ENCODE measurements at regions not wholly inside any gene's neighbourhood (a gene's known extent, or its start where the extent isn't known, plus 50 kb on each side); places are given as distances from the start of the nearest gene placed in this dataset.
A peak's percentile ranks its signal among the peaks of the same experiment; 100 is the strongest.
"Not testable (repeated sequence)": the region's sequence is repeated elsewhere in the genome, so short reads cannot be mapped to it uniquely, and the experiment has no call there.

DNA sequence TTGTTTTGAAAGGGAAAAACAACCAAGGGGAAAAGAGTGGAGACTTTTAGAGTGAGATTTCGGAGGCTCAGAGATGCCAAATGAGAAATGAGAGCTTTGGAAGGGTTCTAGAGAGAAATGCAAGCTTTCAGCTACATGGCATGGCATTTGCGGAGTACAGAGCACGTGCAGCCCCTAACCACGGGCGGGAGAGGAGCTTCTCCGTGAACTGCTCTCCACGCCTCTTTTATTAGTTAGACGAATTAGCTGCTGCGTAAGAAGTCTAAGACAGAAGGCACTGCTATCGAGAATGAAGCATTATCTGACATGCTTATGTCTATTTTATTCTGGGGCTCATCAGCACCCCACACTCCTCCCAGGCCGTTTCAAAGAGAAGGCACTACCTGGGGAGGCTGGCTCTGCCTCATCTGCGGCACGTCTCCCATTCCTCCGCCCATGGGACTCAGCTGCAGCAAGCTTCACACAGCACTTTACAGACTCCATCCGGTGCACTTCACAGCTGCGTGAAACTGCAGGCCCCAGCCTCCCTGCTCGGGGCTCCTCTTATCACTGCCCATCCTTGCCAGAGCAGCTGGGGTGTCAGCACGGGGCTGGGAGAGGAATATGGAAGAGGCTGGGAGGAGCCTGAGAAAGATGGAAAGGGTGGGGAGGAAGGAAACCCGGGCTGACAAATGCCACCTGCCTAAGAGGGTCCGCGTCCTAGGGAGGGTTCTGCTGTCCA lies 207.3 kb upstream of the APCDD1 start:
- H3K27me3 ChIP-seq (ENCODE audit: control insufficient read depth in 1 of 2, insufficient read depth in 2 of 2, low read length in 2 of 2) = peaks cover 0 to 5% of the 10 kb centered on the region in 2 donors
- H3K9me3 ChIP-seq (ENCODE audit: control insufficient read depth in 2 of 2, low read length in 2 of 2) = no peaks in the 10 kb centered on the region
- H3K9ac ChIP-seq (ENCODE audit: low read length in 2 of 2) = no peak overlapping the region

GRCh38 chr18:10247742-10248082 lies 206.7 kb upstream of the APCDD1 start:
- H3K4me1 ChIP-seq (ENCODE audit: control insufficient read depth, insufficient read depth, low read length) = peaks cover 4% of the 10 kb centered on the region
- no peaks in the 10 kb centered on the region for H3K36me3 ChIP-seq (ENCODE audit: control insufficient read depth in 2 of 2, insufficient read depth in 2 of 2, low read length in 2 of 2)
- no peaks in the 10 kb centered on the region for H3K9me3 ChIP-seq (ENCODE audit: control insufficient read depth in 2 of 2, low read length in 2 of 2)
- no peak overlapping the region for H3K27ac ChIP-seq (ENCODE audit: low read length)
- H3K4me3 ChIP-seq (ENCODE audit: low read length in 2 of 2) = no peak overlapping the region
- peaks cover 0 to 5% of the 10 kb centered on the region in 2 donors for H3K27me3 ChIP-seq (ENCODE audit: control insufficient read depth in 1 of 2, insufficient read depth in 2 of 2, low read length in 2 of 2)
- H3K9ac ChIP-seq (ENCODE audit: low read length in 2 of 2) = no peak overlapping the region

More for the DNA sequence above, 207.3 kb upstream of the APCDD1 start:
- Histone ChIP-seq H3K4me3 (ENCODE audit: low read length in 2 of 2) (peak overlapping the region in 1 of 2 donors; percentile 44), H3K4me1 (ENCODE audit: control insufficient read depth, insufficient read depth, low read length) (peaks cover 4% of the 10 kb centered on the region), H3K36me3 (ENCODE audit: control insufficient read depth in 2 of 2, insufficient read depth in 2 of 2, low read length in 2 of 2) (no peaks in the 10 kb centered on the region), H3K27ac (ENCODE audit: low read length) (no peak overlapping the region)

DNA sequence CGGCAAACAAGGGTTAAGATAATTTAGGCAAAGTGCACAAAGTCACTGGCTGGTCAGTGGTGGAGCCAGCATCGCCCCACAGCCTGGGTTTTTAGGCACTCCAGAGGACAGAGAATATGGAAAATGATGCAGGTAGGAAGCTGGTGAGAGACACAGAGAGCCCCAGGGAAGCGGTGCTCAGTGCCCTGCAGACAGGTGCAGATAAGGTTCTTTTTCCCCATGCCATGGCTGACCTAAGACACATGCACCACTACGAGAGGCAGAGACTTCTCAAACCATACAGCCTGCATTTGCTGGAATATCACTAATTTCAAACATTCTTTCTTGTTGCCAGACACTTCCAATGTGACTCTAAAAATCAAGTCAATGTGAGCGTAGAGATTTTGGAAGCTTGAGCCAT lies 205.7 kb upstream of the APCDD1 start:
- Histone ChIP-seq H3K27me3 (ENCODE audit: control insufficient read depth in 1 of 2, insufficient read depth in 2 of 2, low read length in 2 of 2) (peaks cover 0 to 5% of the 10 kb centered on the region in 2 donors), H3K4me1 (ENCODE audit: control insufficient read depth, insufficient read depth, low read length) (peaks cover 4% of the 10 kb centered on the region), H3K9ac (ENCODE audit: low read length in 2 of 2) (no peak overlapping the region), H3K9me3 (ENCODE audit: control insufficient read depth in 2 of 2, low read length in 2 of 2) (no peaks in the 10 kb centered on the region), H3K4me3 (ENCODE audit: low read length in 2 of 2) (no peak overlapping the region), H3K36me3 (ENCODE audit: control insufficient read depth in 2 of 2, insufficient read depth in 2 of 2, low read length in 2 of 2) (no peaks in the 10 kb centered on the region), H3K27ac (ENCODE audit: low read length) (no peak overlapping the region)

DNA sequence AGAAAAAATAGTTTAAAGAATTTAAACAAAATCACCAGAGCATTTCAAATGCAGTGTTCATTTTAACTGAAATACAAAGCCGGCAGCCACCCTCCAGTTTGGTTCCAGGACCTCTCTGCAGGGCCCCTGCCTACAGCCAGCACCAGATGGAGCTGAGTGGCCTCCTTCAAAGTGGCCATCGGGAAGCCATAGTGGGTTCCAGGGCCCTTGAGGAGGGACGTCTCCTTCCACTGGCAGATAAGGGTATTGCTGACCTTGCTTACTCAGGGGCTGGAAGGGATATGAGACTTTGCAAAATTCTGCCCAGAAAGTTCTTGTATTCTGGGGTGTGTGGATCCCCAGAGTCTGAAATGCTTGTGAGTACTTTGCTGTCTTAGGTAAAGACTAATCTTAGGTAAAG lies 205.2 kb upstream of the APCDD1 start:
- H3K9ac ChIP-seq (ENCODE audit: low read length in 2 of 2) = no peak overlapping the region
- H3K36me3 ChIP-seq (ENCODE audit: control insufficient read depth in 2 of 2, insufficient read depth in 2 of 2, low read length in 2 of 2) = no peaks in the 10 kb centered on the region
- H3K4me1 ChIP-seq (ENCODE audit: control insufficient read depth, insufficient read depth, low read length) = peaks cover 4% of the 10 kb centered on the region
- peaks cover 0 to 5% of the 10 kb centered on the region in 2 donors for H3K27me3 ChIP-seq (ENCODE audit: control insufficient read depth in 1 of 2, insufficient read depth in 2 of 2, low read length in 2 of 2)
- H3K4me3 ChIP-seq (ENCODE audit: low read length in 2 of 2) = no peak overlapping the region
- H3K9me3 ChIP-seq (ENCODE audit: control insufficient read depth in 2 of 2, low read length in 2 of 2) = no peaks in the 10 kb centered on the region
- no peak overlapping the region for H3K27ac ChIP-seq (ENCODE audit: low read length)

DNA sequence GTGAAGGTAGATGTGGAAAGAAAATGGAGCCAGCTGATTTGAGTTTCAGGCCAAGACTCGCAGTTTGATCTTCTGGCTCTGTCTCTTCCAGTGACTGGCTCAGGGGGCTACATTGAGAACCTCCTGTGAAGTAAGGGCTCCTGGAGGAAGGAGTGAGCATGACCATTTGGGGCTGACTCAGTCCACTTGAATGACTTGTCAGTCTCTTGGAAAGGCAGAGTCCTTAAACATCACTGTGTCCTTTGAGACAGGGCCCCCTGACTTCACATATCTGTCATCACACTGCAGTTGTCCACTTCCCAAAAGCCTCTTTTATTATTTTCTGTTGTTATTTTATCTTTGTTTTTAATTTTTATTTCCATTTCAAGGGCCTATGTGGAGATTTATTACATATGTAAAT lies 204.6 kb upstream of the APCDD1 start:
- H3K36me3 ChIP-seq (ENCODE audit: control insufficient read depth in 2 of 2, insufficient read depth in 2 of 2, low read length in 2 of 2) = no peaks in the 10 kb centered on the region
- H3K9me3 ChIP-seq (ENCODE audit: control insufficient read depth in 2 of 2, low read length in 2 of 2) = no peaks in the 10 kb centered on the region
- no peak overlapping the region for H3K27ac ChIP-seq (ENCODE audit: low read length)
- peaks cover 4% of the 10 kb centered on the region for H3K4me1 ChIP-seq (ENCODE audit: control insufficient read depth, insufficient read depth, low read length)
- no peak overlapping the region for H3K9ac ChIP-seq (ENCODE audit: low read length in 2 of 2)
- H3K27me3 ChIP-seq (ENCODE audit: control insufficient read depth in 1 of 2, insufficient read depth in 2 of 2, low read length in 2 of 2) = peaks cover 0 to 5% of the 10 kb centered on the region in 2 donors
- H3K4me3 ChIP-seq (ENCODE audit: low read length in 2 of 2) = no peak overlapping the region

DNA sequence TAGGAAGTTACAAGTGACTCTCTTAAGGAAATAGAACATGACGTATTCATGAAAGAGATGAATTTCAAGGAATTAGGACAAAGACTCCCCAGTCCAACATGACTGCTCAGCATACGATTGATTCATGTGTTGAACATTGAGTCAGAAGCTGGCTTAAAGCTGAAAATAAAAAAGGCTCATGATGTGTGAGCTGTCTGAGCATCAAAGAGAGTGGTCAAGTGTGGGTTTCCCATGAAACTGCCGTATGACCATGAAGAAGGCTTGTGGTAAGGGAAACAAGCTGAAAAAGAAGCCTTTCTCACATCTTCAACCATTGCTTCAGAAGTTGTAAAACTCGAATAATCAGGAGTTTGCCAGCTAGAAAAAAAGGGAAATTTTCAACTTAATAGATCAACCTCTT lies 201.9 kb upstream of the APCDD1 start:
- no peak overlapping the region for H3K9ac ChIP-seq (ENCODE audit: low read length in 2 of 2)
- H3K27me3 ChIP-seq (ENCODE audit: control insufficient read depth in 1 of 2, insufficient read depth in 2 of 2, low read length in 2 of 2) = peaks cover 0 to 3% of the 10 kb centered on the region in 2 donors
- H3K4me3 ChIP-seq (ENCODE audit: low read length in 2 of 2) = no peak overlapping the region
- no peaks in the 10 kb centered on the region for H3K4me1 ChIP-seq (ENCODE audit: control insufficient read depth, insufficient read depth, low read length)
- H3K9me3 ChIP-seq (ENCODE audit: control insufficient read depth in 2 of 2, low read length in 2 of 2) = no peaks in the 10 kb centered on the region
- no peaks in the 10 kb centered on the region for H3K36me3 ChIP-seq (ENCODE audit: control insufficient read depth in 2 of 2, insufficient read depth in 2 of 2, low read length in 2 of 2)
- no peak overlapping the region for H3K27ac ChIP-seq (ENCODE audit: low read length)

DNA sequence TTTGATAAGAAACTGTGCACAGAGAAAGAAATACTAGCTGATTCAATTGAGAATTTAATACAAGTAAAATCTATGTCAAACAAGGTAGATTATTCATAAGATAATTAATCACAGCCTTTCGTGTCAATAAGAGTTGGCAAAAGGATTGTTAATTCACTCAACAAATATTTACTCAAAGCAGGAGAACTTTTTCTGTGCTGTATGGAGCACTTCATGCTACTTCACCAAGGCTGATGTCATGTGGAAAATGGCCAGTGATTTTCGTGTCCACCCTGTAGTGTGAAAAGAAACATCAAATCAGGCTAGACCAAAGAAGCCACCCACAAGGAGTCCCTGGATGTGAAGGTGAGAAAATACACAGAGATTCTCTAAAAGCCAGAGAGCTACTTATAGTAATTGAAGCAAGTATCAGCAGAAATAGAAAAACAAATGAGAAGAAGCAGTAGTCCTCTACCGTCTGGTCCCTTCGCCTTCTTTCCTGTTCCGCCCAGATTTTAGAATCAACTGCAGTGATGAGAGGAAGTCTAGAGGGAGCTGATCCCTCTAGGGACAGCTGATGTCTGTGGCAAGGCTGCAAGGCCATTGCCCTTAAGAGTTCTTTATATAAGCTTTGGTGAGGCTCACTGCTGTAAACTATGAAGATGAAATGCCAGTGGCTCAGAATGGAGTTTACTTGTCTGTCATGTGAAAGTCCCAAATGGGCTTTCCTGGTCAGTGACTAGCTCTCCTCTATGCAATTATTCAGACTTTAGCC lies 201.3 kb upstream of the APCDD1 start:
- H3K9me3 ChIP-seq (ENCODE audit: control insufficient read depth in 2 of 2, low read length in 2 of 2) = no peaks in the 10 kb centered on the region
- H3K9ac ChIP-seq (ENCODE audit: low read length in 2 of 2) = no peak overlapping the region
- no peaks in the 10 kb centered on the region for H3K27me3 ChIP-seq (ENCODE audit: control insufficient read depth in 1 of 2, insufficient read depth in 2 of 2, low read length in 2 of 2)
- no peak overlapping the region for H3K4me3 ChIP-seq (ENCODE audit: low read length in 2 of 2)
- H3K4me1 ChIP-seq (ENCODE audit: control insufficient read depth, insufficient read depth, low read length) = no peaks in the 10 kb centered on the region
- no peak overlapping the region for H3K27ac ChIP-seq (ENCODE audit: low read length)
- no peaks in the 10 kb centered on the region for H3K36me3 ChIP-seq (ENCODE audit: control insufficient read depth in 2 of 2, insufficient read depth in 2 of 2, low read length in 2 of 2)

DNA sequence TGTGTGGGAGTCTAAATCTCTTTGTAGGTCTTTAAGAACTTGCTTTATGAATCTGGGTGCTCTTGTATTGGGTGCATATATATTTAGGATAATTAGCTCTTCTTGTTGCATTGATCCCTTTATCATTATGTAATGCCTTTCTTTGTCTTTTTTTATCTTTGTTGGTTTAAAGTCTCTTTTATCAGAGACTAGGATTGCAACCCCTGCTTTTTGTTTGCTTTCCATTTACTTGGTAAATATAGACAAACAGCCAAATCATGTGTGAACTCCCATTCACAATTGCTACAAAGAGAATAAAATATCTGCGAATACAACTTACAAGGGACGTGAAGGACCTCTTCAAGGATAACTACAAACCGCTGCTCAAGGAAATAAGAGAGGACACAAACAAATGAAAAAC lies 198.2 kb upstream of the APCDD1 start:
- not testable (repeated sequence) for H3K36me3 ChIP-seq (ENCODE audit: control insufficient read depth in 2 of 2, insufficient read depth in 2 of 2, low read length in 2 of 2); H3K4me1 ChIP-seq (ENCODE audit: control insufficient read depth, insufficient read depth, low read length); H3K4me3 ChIP-seq (ENCODE audit: low read length in 2 of 2); H3K27me3 ChIP-seq (ENCODE audit: control insufficient read depth in 1 of 2, insufficient read depth in 2 of 2, low read length in 2 of 2); H3K9ac ChIP-seq (ENCODE audit: low read length in 2 of 2); H3K9me3 ChIP-seq (ENCODE audit: control insufficient read depth in 2 of 2, low read length in 2 of 2); H3K27ac ChIP-seq (ENCODE audit: low read length)

DNA sequence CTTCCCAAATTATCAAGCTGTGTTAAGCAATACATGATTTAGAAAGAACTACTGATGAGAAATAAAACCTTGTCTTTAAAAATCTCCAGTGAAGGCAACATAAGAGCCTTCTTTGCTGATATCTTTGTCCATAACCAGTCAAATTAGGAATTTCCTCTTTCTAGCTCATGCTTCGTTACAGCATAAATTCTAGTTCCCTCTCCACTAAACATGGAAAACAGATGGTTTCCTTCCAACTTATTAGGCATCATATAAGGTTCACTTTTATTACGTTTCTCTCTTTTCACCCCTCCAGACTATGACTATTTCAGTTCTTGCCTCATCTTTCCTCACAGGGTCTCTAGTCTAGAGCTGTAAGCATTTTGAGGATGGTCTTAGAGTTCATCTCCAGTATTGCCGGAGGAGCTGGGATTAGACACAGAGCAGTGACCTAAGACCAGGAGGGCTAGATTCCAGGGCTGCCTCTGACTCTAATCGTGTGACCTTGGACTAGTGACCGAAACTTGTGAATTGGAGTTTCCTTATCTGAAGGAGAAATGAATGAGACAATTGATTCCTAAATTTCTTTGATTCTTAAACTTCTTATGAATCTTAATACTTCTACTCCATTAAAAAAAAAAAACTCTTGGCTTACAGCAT lies 195.5 kb upstream of the APCDD1 start:
- Histone ChIP-seq H3K27me3 (ENCODE audit: control insufficient read depth in 1 of 2, insufficient read depth in 2 of 2, low read length in 2 of 2) (no peaks in the 10 kb centered on the region), H3K27ac (ENCODE audit: low read length) (no peak overlapping the region), H3K9ac (ENCODE audit: low read length in 2 of 2) (no peak overlapping the region), H3K36me3 (ENCODE audit: control insufficient read depth in 2 of 2, insufficient read depth in 2 of 2, low read length in 2 of 2) (no peaks in the 10 kb centered on the region), H3K4me1 (ENCODE audit: control insufficient read depth, insufficient read depth, low read length) (no peaks in the 10 kb centered on the region), H3K9me3 (ENCODE audit: control insufficient read depth in 2 of 2, low read length in 2 of 2) (no peaks in the 10 kb centered on the region), H3K4me3 (ENCODE audit: low read length in 2 of 2) (no peak overlapping the region)

- no peak overlapping the region for H3K9ac ChIP-seq (ENCODE audit: low read length in 2 of 2)
- no peaks in the 10 kb centered on the region for H3K9me3 ChIP-seq (ENCODE audit: control insufficient read depth in 2 of 2, low read length in 2 of 2)
- no peak overlapping the region for H3K27ac ChIP-seq (ENCODE audit: low read length)
- H3K27me3 ChIP-seq (ENCODE audit: control insufficient read depth in 1 of 2, insufficient read depth in 2 of 2, low read length in 2 of 2) = no peaks in the 10 kb centered on the region
- no peak overlapping the region for H3K4me3 ChIP-seq (ENCODE audit: low read length in 2 of 2)
- H3K4me1 ChIP-seq (ENCODE audit: control insufficient read depth, insufficient read depth, low read length) = no peaks in the 10 kb centered on the region
- no peaks in the 10 kb centered on the region for H3K36me3 ChIP-seq (ENCODE audit: control insufficient read depth in 2 of 2, insufficient read depth in 2 of 2, low read length in 2 of 2)
These were observed 194.5 kb upstream of the APCDD1 start for GRCh38 chr18:10259901-10260300.

All from stomach smooth muscle (tissue), 2 donors.